RWPE1 (cell line): ENCODE measurements at regions not wholly inside any gene's neighbourhood (a gene's known extent, or its start where the extent isn't known, plus 50 kb on each side); places are given as distances from the start of the nearest gene placed in this dataset.

ENCODE experiments used
- CTCF ChIA-PET: fragments of 350-600 bp; sonication (Branson Sonifier 250); formaldehyde crosslinking; extraction: SDS; loops from one replicate; lab custom pipeline; 2021; lab: Yijun Ruan, JAX
- POLR2A ChIA-PET: fragments of 400-600 bp; formaldehyde crosslinking; extraction: SDS; loops from one replicate; lab custom pipeline; 2020; ENCODE audit warnings: antibody characterized with exemption; ENCODE audit not compliant: low non-redundant PET; lab: Yijun Ruan, JAX
- DNase-seq: peaks from one replicate; pipeline ENCODE4 v3.0.0; 2012; ENCODE audit warnings: low spot score
- H3K27ac ChIP-seq: fragments of 450-650 bp; 2 replicates; pipeline ENCODE4 v1.5.1; 2017
- CTCF ChIP-seq: fragments of 450-650 bp; conservative IDR thresholded peaks from 2 replicates; pipeline ENCODE4 v1.5.1; 2017; ENCODE audit warnings: low read depth, mild to moderate bottlenecking

GRCh38 chr17:13355054-13355453 is 246.7 kb downstream of the HS3ST3A1 start:
- H3K27ac ChIP-seq: no peak overlapping the region
- DNase-seq: no peak
- ChIA-PET CTCF (interaction anchor here (0.5 kb wide), 1 partner anchor 190 kb away, joined by 4 read pairs; no protein-coding TSS in a partner anchor), POLR2A (no interaction called here)
- no peak for TF ChIP-seq CTCF

- CTCF ChIA-PET: no interaction called here
- no peak overlapping the region for H3K27ac ChIP-seq
- TF ChIP-seq CTCF: no peak
- POLR2A ChIA-PET: no interaction called here
- no peak for DNase-seq
These were observed 248.1 kb downstream of the HS3ST3A1 start for GRCh38 chr17:13353590-13353989.

GRCh38 chr17:13352747-13353415 is 248.8 kb downstream of the HS3ST3A1 start:
- CTCF ChIA-PET: no interaction called here
- no peak for DNase-seq
- POLR2A ChIA-PET: no interaction called here
- H3K27ac ChIP-seq: no peak overlapping the region
- TF ChIP-seq CTCF: no peak

GRCh38 chr17:13351046-13351445 is 250.7 kb downstream of the HS3ST3A1 start:
- H3K27ac ChIP-seq: no peak overlapping the region
- CTCF ChIA-PET: no interaction called here
- no peak for TF ChIP-seq CTCF

GRCh38 chr17:13350466-13350865 is 251.3 kb downstream of the HS3ST3A1 start:
- CTCF ChIA-PET: no interaction called here
- H3K27ac ChIP-seq: no peak overlapping the region
- POLR2A ChIA-PET: no interaction called here
- DNase-seq: no peak
- no peak for TF ChIP-seq CTCF

More at GRCh38 chr17:13351046-13351445, 250.7 kb downstream of the HS3ST3A1 start:
- no peak for DNase-seq
- POLR2A ChIA-PET: no interaction called here

GRCh38 chr17:13346996-13347762 is 254.6 kb downstream of the HS3ST3A1 start:
- TF ChIP-seq CTCF: no peak
- peak; percentile 67 for DNase-seq
- POLR2A ChIA-PET: no interaction called here
- H3K27ac ChIP-seq: peak overlapping the region; percentile 82
- CTCF ChIA-PET: interaction anchor here (0.7 kb wide), 1 partner anchor 1040 kb away, joined by 3 read pairs; no protein-coding TSS in a partner anchor
